ENCODE measurements at regions not wholly inside any gene's neighbourhood (a gene's known extent, or its start where the extent isn't known, plus 50 kb on each side); places are given as distances from the start of the nearest gene placed in this dataset.

- H3K4me3 ChIP-seq (ENCODE audit: low read depth, low read length): no peak overlapping the region
- DNase-seq (ENCODE audit: low read depth): no peak
- TF ChIP-seq MYC (IDR thresholded peaks at IDR 0.05; ENCODE audit: low read depth, low read length) (no peak), POLR2A (IDR thresholded peaks at IDR 0.05; ENCODE audit: extremely low read depth, insufficient read length) (no peak)
Observed at GRCh38 chr5:34480810-34481528, 175.2 kb upstream of the RAI14 start.

- no peak overlapping the region for H3K4me3 ChIP-seq (ENCODE audit: low read depth, low read length)
Observed at GRCh38 chr5:34483442-34484033, 172.6 kb upstream of the RAI14 start.

DNA sequence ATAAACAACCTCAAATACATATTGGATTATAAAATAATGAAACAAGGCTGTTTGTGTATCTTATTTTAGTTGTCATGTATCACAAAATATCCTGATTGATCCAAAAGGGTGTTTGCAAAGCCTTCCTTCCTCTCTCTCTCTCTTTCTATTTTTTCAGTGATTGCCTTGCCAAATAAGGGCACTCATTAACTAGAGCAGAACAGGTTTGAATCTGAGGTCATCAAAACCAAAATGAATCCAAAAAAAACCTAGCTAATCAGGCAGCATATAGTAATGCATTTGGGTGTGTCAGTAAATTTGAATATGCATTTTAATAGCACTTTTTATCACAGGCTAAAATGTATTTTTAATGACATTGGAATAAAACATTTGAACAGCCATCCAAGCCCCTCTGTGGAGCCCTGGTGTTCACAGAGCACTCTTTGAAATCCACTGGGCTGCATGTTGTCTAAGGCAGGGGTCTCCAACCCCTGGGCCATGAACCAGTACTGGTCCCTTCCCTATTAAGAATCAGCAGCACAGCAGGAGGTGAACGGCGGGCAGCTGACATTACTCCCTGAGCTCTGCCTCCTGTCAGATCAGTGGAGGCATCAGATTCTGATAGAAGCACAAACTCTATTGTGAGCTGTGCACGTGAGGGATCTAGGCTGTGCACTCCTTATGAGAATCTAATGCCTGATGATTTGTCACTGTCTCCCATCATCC is 171.8 kb upstream of the RAI14 start:
- TF ChIP-seq MYC (IDR thresholded peaks at IDR 0.05; ENCODE audit: low read depth, low read length): no peak
- TF ChIP-seq MAX (IDR thresholded peaks at IDR 0.05; ENCODE audit: low read depth, low read length): no peak
- DNase-seq (ENCODE audit: low read depth): no peak
- no peak overlapping the region for H3K4me3 ChIP-seq (ENCODE audit: low read depth, low read length)

More at GRCh38 chr5:34483442-34484033, 172.6 kb upstream of the RAI14 start:
- DNase-seq (ENCODE audit: low read depth): no peak
- TF ChIP-seq MAX (IDR thresholded peaks at IDR 0.05; ENCODE audit: low read depth, low read length) (no peak), MYC (IDR thresholded peaks at IDR 0.05; ENCODE audit: low read depth, low read length) (no peak), POLR2A (IDR thresholded peaks at IDR 0.05; ENCODE audit: extremely low read depth, insufficient read length) (no peak)
- TF ChIP-seq, protein P1, sequence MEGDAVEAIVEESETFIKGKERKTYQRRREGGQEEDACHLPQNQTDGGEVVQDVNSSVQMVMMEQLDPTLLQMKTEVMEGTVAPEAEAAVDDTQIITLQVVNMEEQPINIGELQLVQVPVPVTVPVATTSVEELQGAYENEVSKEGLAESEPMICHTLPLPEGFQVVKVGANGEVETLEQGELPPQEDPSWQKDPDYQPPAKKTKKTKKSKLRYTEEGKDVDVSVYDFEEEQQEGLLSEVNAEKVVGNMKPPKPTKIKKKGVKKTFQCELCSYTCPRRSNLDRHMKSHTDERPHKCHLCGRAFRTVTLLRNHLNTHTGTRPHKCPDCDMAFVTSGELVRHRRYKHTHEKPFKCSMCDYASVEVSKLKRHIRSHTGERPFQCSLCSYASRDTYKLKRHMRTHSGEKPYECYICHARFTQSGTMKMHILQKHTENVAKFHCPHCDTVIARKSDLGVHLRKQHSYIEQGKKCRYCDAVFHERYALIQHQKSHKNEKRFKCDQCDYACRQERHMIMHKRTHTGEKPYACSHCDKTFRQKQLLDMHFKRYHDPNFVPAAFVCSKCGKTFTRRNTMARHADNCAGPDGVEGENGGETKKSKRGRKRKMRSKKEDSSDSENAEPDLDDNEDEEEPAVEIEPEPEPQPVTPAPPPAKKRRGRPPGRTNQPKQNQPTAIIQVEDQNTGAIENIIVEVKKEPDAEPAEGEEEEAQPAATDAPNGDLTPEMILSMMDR (IDR thresholded peaks at IDR 0.05; ENCODE audit: low read depth, low read length): no peak

DNA sequence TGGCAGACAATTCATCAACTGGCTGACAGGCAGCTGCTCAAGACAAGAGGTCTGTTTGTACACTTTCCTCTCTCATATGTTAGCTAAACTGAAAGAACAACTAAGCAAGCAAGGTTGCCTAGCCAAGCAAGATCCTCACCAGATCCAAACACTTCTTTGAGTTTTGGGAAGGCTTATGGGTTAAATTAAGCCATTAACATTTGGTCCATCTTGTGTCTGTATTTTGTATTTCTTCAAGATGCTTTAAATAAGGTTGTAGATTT is 170.4 kb upstream of the RAI14 start:
- TF ChIP-seq MYC (IDR thresholded peaks at IDR 0.05; ENCODE audit: low read depth, low read length) (no peak), POLR2A (IDR thresholded peaks at IDR 0.05; ENCODE audit: extremely low read depth, insufficient read length) (no peak), MAX (IDR thresholded peaks at IDR 0.05; ENCODE audit: low read depth, low read length) (no peak)
- TF ChIP-seq, protein P1 (IDR thresholded peaks at IDR 0.05; ENCODE audit: low read depth, low read length): no peak

GRCh38 chr5:34486160-34486848 is 169.8 kb upstream of the RAI14 start:
- H3K4me3 ChIP-seq (ENCODE audit: low read depth, low read length): no peak overlapping the region
- TF ChIP-seq, protein P1 (IDR thresholded peaks at IDR 0.05; ENCODE audit: low read depth, low read length): peak; percentile 78
- no peak for TF ChIP-seq MYC (IDR thresholded peaks at IDR 0.05; ENCODE audit: low read depth, low read length)
- DNase-seq (ENCODE audit: low read depth): peak; percentile 79

More for the DNA sequence above, 170.4 kb upstream of the RAI14 start:
- H3K4me3 ChIP-seq (ENCODE audit: low read depth, low read length): no peak overlapping the region
- DNase-seq (ENCODE audit: low read depth): no peak

DNA sequence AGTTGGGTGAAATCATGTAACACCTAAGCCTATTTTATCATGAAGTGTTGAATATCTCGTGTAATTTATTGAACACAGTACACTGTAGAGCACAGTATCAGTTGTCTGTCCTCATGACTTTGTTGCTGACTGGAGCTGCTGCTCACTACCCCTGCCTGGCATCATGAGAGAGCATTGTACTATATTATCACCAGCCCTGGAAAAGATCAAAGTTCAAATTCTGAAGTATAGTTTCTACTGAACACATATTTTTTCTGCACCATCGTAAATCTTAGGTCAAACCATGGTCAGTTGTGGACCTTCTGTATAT is 169.3 kb upstream of the RAI14 start:
- H3K4me3 ChIP-seq (ENCODE audit: low read depth, low read length): no peak overlapping the region
- DNase-seq (ENCODE audit: low read depth): no peak
- TF ChIP-seq MAX (IDR thresholded peaks at IDR 0.05; ENCODE audit: low read depth, low read length) (no peak), MYC (IDR thresholded peaks at IDR 0.05; ENCODE audit: low read depth, low read length) (no peak), POLR2A (IDR thresholded peaks at IDR 0.05; ENCODE audit: extremely low read depth, insufficient read length) (no peak)
- TF ChIP-seq, protein P1 (IDR thresholded peaks at IDR 0.05; ENCODE audit: low read depth, low read length): no peak
